GM23338 (cell line): ENCODE measurements at regions not wholly inside any gene's neighbourhood (a gene's known extent, or its start where the extent isn't known, plus 50 kb on each side); places are given as distances from the start of the nearest gene placed in this dataset.

Source experiments
- ATAC-seq: fragments of 200-7000 bp; cut with Tn5 transposase; 3 replicates; pipeline ENCODE4 v1.9.1; 2020
- DNase-seq: peaks from one replicate; pipeline ENCODE4 v3.0.0-alpha.2; 2015; ENCODE audit warnings: low spot score
- H2AFZ ChIP-seq: fragments of 200-600 bp; sonication (generic); 2 replicates; pipeline ENCODE4 v1.8.0; 2016; ENCODE audit warnings: antibody characterized with exemption, mild to moderate bottlenecking, moderate library complexity
- H3F3A ChIP-seq: fragments of 200-600 bp; sonication (generic); replicated peaks from 2 replicates; pipeline ENCODE4 v1.8.0; 2017; ENCODE audit warnings: antibody characterized with exemption, mixed run types, low read depth
- H3K27ac ChIP-seq: fragments of 200-600 bp; sonication (generic); 2 replicates; pipeline ENCODE4 v1.6.1; 2016; ENCODE audit warnings: low read depth
- H3K27me3 ChIP-seq: fragments of 200-600 bp; sonication (generic); 2 replicates; pipeline ENCODE4 v1.8.0; 2016; ENCODE audit warnings: mild to moderate bottlenecking, mixed run types, moderate library complexity; ENCODE audit not compliant: insufficient read depth
- H3K36me3 ChIP-seq: fragments of 200-600 bp; sonication (generic); 2 replicates; pipeline ENCODE4 v1.8.0; 2016; ENCODE audit warnings: mild to moderate bottlenecking; ENCODE audit not compliant: insufficient read depth
- H3K4me1 ChIP-seq: fragments of 200-600 bp; sonication (generic); 2 replicates; pipeline ENCODE4 v1.8.0; 2016; ENCODE audit warnings: mild to moderate bottlenecking, moderate library complexity; ENCODE audit not compliant: insufficient read depth
- H3K4me2 ChIP-seq: fragments of 200-600 bp; sonication (generic); 2 replicates; pipeline ENCODE4 v1.7.1; 2017; ENCODE audit warnings: mixed run types
- H3K4me3 ChIP-seq: fragments of 200-600 bp; sonication (generic); 2 replicates; pipeline ENCODE4 v1.6.1; 2016; ENCODE audit warnings: mixed run types
- H3K79me2 ChIP-seq: fragments of 200-600 bp; sonication (generic); replicated peaks from 2 replicates; pipeline ENCODE4 v1.8.0; 2017; ENCODE audit warnings: mild to moderate bottlenecking; ENCODE audit not compliant: insufficient read depth
- H3K9me2 ChIP-seq: fragments of 200-600 bp; sonication (generic); 2 replicates; pipeline ENCODE4 v1.8.0; 2017; ENCODE audit not compliant: insufficient read depth
- H4K20me1 ChIP-seq: fragments of 200-600 bp; sonication (generic); replicated peaks from 2 replicates; pipeline ENCODE4 v1.8.0; 2017; ENCODE audit warnings: mild to moderate bottlenecking; ENCODE audit not compliant: insufficient read depth
- H3K27ac Mint-ChIP-seq: 2 replicates; pipeline ENCODE4 v1.8.0; 2020; ENCODE audit warnings: inconsistent platforms, mild to moderate bottlenecking, moderate library complexity, mixed read lengths
- H3K27me3 Mint-ChIP-seq: 3 replicates; pipeline ENCODE4 v1.8.0; 2022; ENCODE audit warnings: low read depth, mild to moderate bottlenecking, moderate library complexity, mixed read lengths, inconsistent platforms; ENCODE audit not compliant: insufficient read depth, poor library complexity
- H3K36me3 Mint-ChIP-seq: 3 replicates; pipeline ENCODE4 v1.8.0; 2021; ENCODE audit warnings: low read depth, mild to moderate bottlenecking, inconsistent platforms, moderate library complexity, mixed read lengths
- H3K4me1 Mint-ChIP-seq: 3 replicates; pipeline ENCODE4 v1.8.0; 2020; ENCODE audit warnings: mild to moderate bottlenecking, inconsistent platforms, mixed read lengths
- H3K4me3 Mint-ChIP-seq: 3 replicates; pipeline ENCODE4 v1.8.0; 2021; ENCODE audit warnings: moderate library complexity, mild to moderate bottlenecking, inconsistent platforms, mixed read lengths
- H3K9me3 Mint-ChIP-seq: 3 replicates; pipeline ENCODE4 v1.8.0; 2020; ENCODE audit warnings: moderate library complexity, mild to moderate bottlenecking, inconsistent platforms, mixed read lengths
- CREB1 ChIP-seq: fragments of 250-450 bp; sonication (Bioruptor Pico); IDR thresholded peaks from 2 replicates; pipeline ENCODE4 v1.5.0; 2020; ENCODE audit warnings: low read depth, mild to moderate bottlenecking, moderate library complexity
- EZH2 ChIP-seq: fragments of 200-600 bp; sonication (generic); IDR thresholded peaks from one replicate; pipeline ENCODE4 v1.8.0; 2017; ENCODE audit warnings: antibody characterized with exemption, mild to moderate bottlenecking, low read depth; ENCODE audit not compliant: unreplicated experiment
- EZH2phosphoT487 ChIP-seq: fragments of 200-600 bp; sonication (generic); IDR thresholded peaks from one replicate; pipeline ENCODE4 v1.8.1; 2018; ENCODE audit warnings: antibody characterized with exemption; ENCODE audit not compliant: unreplicated experiment
- JUNB ChIP-seq: IDR thresholded peaks from one replicate; pipeline ENCODE4 v1.6.1; 2016; ENCODE audit warnings: antibody characterized with exemption; ENCODE audit not compliant: unreplicated experiment
- NANOG ChIP-seq: IDR thresholded peaks from 2 replicates; pipeline ENCODE4 v1.6.1; 2016; ENCODE audit warnings: antibody characterized with exemption, borderline replicate concordance
- POLR2AphosphoS5 ChIP-seq: IDR thresholded peaks from 2 replicates; pipeline ENCODE4 v1.6.1; 2016; ENCODE audit warnings: antibody characterized with exemption, low read depth
- STAT1 ChIP-seq: IDR thresholded peaks from one replicate; pipeline ENCODE4 v1.6.1; 2016; ENCODE audit warnings: antibody characterized with exemption; ENCODE audit not compliant: unreplicated experiment
- ZNF114 ChIP-seq: fragments of 250-450 bp; sonication (Bioruptor Pico); IDR thresholded peaks from 2 replicates; pipeline ENCODE4 v1.5.0; 2020; ENCODE audit warnings: mild to moderate bottlenecking, moderate library complexity
- ZNF331 ChIP-seq: fragments of 250-450 bp; sonication (Bioruptor Pico); IDR thresholded peaks from 2 replicates; pipeline ENCODE4 v1.5.0; 2020; ENCODE audit warnings: low read depth, mild to moderate bottlenecking, moderate library complexity
- TF ChIP-seq, protein P1 (sequence below): fragments of 250-450 bp; sonication (Bioruptor Pico); IDR thresholded peaks from 2 replicates; pipeline ENCODE4 v1.5.0; 2020; ENCODE audit warnings: mild to moderate bottlenecking, moderate library complexity
- TF ChIP-seq, protein P2 (sequence below): IDR thresholded peaks from one replicate; pipeline ENCODE4 v1.6.1; 2018; ENCODE audit warnings: antibody characterized with exemption; ENCODE audit not compliant: unreplicated experiment
- TF ChIP-seq, protein P3 (sequence below), 2 experiments: fragments of 200-600 bp in 1 of 2; sonication (generic) in 1 of 2; conservative IDR thresholded peaks; 2 replicates each; pipeline versions ENCODE4 v1.5.1 to v1.6.1; 2016 to 2017; ENCODE audit warnings: antibody characterized with exemption in 2 of 2, low read depth in 2 of 2, mild to moderate bottlenecking in 2 of 2, moderate library complexity in 1 of 2
- TF ChIP-seq, protein P4 (sequence below): IDR thresholded peaks from 2 replicates; pipeline ENCODE4 v1.6.1; 2016; ENCODE audit warnings: antibody characterized with exemption

DNA sequence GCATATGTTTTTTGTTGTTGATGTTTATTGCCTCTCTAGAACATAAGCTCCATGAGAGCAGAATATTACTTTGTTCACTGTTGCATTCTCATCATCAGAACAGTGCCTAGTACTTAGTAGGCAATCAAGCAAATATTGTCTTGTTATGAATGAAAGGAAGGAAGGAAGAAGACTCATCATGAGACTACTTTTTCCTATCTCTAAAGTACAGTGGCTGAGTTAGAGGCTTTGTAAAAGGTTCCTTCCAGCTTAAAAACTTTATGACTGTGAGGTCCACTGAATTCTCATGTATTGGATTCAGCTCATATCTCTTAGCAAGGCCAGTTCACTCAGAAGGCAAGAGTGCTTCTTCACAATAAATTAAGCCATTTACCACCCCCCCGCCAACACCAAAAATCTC is 171.8 kb upstream of the NR3C1 start:
- Histone ChIP-seq H3K4me2 (no peak overlapping the region), H3K79me2 (no peaks in the 10 kb centered on the region), H3F3A (no peaks in the 10 kb centered on the region), H3K9me2 (no peaks in the 10 kb centered on the region), H3K4me3 (no peak overlapping the region), H3K36me3 (no peaks in the 10 kb centered on the region), H2AFZ (no peak overlapping the region), H3K4me1 (no peaks in the 10 kb centered on the region), H3K27ac (no peak overlapping the region), H3K27me3 (no peaks in the 10 kb centered on the region), H4K20me1 (no peaks in the 10 kb centered on the region)
- Mint-ChIP-seq H3K27me3 (peaks cover 6% of the 10 kb centered on the region), H3K4me1 (no peaks in the 10 kb centered on the region), H3K9me3 (no peaks in the 10 kb centered on the region), H3K27ac (no peak overlapping the region), H3K36me3 (no peaks in the 10 kb centered on the region), H3K4me3 (no peak overlapping the region)
- DNase-seq (no peak), ATAC-seq (no peak)
- TF ChIP-seq, protein P1, sequence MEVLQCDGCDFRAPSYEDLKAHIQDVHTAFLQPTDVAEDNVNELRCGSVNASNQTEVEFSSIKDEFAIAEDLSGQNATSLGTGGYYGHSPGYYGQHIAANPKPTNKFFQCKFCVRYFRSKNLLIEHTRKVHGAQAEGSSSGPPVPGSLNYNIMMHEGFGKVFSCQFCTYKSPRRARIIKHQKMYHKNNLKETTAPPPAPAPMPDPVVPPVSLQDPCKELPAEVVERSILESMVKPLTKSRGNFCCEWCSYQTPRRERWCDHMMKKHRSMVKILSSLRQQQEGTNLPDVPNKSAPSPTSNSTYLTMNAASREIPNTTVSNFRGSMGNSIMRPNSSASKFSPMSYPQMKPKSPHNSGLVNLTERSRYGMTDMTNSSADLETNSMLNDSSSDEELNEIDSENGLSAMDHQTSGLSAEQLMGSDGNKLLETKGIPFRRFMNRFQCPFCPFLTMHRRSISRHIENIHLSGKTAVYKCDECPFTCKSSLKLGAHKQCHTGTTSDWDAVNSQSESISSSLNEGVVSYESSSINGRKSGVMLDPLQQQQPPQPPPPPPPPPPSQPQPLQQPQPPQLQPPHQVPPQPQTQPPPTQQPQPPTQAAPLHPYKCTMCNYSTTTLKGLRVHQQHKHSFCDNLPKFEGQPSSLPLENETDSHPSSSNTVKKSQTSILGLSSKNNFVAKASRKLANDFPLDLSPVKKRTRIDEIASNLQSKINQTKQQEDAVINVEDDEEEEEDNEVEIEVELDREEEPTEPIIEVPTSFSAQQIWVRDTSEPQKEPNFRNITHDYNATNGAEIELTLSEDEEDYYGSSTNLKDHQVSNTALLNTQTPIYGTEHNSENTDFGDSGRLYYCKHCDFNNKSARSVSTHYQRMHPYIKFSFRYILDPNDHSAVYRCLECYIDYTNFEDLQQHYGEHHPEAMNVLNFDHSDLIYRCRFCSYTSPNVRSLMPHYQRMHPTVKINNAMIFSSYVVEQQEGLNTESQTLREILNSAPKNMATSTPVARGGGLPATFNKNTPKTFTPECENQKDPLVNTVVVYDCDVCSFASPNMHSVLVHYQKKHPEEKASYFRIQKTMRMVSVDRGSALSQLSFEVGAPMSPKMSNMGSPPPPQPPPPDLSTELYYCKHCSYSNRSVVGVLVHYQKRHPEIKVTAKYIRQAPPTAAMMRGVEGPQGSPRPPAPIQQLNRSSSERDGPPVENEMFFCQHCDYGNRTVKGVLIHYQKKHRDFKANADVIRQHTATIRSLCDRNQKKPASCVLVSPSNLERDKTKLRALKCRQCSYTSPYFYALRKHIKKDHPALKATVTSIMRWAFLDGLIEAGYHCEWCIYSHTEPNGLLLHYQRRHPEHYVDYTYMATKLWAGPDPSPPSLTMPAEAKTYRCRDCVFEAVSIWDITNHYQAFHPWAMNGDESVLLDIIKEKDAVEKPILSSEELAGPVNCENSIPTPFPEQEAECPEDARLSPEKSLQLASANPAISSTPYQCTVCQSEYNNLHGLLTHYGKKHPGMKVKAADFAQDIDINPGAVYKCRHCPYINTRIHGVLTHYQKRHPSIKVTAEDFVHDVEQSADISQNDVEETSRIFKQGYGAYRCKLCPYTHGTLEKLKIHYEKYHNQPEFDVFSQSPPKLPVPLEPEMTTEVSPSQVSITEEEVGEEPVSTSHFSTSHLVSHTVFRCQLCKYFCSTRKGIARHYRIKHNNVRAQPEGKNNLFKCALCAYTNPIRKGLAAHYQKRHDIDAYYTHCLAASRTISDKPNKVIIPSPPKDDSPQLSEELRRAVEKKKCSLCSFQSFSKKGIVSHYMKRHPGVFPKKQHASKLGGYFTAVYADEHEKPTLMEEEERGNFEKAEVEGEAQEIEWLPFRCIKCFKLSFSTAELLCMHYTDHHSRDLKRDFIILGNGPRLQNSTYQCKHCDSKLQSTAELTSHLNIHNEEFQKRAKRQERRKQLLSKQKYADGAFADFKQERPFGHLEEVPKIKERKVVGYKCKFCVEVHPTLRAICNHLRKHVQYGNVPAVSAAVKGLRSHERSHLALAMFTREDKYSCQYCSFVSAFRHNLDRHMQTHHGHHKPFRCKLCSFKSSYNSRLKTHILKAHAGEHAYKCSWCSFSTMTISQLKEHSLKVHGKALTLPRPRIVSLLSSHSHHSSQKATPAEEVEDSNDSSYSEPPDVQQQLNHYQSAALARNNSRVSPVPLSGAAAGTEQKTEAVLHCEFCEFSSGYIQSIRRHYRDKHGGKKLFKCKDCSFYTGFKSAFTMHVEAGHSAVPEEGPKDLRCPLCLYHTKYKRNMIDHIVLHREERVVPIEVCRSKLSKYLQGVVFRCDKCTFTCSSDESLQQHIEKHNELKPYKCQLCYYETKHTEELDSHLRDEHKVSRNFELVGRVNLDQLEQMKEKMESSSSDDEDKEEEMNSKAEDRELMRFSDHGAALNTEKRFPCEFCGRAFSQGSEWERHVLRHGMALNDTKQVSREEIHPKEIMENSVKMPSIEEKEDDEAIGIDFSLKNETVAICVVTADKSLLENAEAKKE (CRISPR knock-in tag) = no peak
- TF ChIP-seq, protein P2, sequence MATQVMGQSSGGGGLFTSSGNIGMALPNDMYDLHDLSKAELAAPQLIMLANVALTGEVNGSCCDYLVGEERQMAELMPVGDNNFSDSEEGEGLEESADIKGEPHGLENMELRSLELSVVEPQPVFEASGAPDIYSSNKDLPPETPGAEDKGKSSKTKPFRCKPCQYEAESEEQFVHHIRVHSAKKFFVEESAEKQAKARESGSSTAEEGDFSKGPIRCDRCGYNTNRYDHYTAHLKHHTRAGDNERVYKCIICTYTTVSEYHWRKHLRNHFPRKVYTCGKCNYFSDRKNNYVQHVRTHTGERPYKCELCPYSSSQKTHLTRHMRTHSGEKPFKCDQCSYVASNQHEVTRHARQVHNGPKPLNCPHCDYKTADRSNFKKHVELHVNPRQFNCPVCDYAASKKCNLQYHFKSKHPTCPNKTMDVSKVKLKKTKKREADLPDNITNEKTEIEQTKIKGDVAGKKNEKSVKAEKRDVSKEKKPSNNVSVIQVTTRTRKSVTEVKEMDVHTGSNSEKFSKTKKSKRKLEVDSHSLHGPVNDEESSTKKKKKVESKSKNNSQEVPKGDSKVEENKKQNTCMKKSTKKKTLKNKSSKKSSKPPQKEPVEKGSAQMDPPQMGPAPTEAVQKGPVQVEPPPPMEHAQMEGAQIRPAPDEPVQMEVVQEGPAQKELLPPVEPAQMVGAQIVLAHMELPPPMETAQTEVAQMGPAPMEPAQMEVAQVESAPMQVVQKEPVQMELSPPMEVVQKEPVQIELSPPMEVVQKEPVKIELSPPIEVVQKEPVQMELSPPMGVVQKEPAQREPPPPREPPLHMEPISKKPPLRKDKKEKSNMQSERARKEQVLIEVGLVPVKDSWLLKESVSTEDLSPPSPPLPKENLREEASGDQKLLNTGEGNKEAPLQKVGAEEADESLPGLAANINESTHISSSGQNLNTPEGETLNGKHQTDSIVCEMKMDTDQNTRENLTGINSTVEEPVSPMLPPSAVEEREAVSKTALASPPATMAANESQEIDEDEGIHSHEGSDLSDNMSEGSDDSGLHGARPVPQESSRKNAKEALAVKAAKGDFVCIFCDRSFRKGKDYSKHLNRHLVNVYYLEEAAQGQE = no peak
- TF ChIP-seq ZNF114 (CRISPR knock-in tag) = no peak
- no peak for TF ChIP-seq STAT1
- TF ChIP-seq EZH2phosphoT487 = no peak
- TF ChIP-seq EZH2 = no peak
- no peak for TF ChIP-seq NANOG
- TF ChIP-seq, protein P3, sequence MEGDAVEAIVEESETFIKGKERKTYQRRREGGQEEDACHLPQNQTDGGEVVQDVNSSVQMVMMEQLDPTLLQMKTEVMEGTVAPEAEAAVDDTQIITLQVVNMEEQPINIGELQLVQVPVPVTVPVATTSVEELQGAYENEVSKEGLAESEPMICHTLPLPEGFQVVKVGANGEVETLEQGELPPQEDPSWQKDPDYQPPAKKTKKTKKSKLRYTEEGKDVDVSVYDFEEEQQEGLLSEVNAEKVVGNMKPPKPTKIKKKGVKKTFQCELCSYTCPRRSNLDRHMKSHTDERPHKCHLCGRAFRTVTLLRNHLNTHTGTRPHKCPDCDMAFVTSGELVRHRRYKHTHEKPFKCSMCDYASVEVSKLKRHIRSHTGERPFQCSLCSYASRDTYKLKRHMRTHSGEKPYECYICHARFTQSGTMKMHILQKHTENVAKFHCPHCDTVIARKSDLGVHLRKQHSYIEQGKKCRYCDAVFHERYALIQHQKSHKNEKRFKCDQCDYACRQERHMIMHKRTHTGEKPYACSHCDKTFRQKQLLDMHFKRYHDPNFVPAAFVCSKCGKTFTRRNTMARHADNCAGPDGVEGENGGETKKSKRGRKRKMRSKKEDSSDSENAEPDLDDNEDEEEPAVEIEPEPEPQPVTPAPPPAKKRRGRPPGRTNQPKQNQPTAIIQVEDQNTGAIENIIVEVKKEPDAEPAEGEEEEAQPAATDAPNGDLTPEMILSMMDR (conservative IDR thresholded peaks at IDR 0.05; ENCODE audit: low read depth in 2 of 2) = no peak
- TF ChIP-seq, protein P4, sequence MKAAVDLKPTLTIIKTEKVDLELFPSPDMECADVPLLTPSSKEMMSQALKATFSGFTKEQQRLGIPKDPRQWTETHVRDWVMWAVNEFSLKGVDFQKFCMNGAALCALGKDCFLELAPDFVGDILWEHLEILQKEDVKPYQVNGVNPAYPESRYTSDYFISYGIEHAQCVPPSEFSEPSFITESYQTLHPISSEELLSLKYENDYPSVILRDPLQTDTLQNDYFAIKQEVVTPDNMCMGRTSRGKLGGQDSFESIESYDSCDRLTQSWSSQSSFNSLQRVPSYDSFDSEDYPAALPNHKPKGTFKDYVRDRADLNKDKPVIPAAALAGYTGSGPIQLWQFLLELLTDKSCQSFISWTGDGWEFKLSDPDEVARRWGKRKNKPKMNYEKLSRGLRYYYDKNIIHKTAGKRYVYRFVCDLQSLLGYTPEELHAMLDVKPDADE = no peak
- no peak for TF ChIP-seq JUNB
- TF ChIP-seq ZNF331 = no peak
- no peak for TF ChIP-seq POLR2AphosphoS5
- TF ChIP-seq CREB1 (CRISPR knock-in tag) = no peak
